Activated CD4-positive, alpha-beta memory T cell treated with anti-CD3 and anti-CD28 coated beads, Interleukin-2, amount 10 ng/mL, durations not matched to agents 7 days and 5 days (primary cell): ENCODE measurements at regions not wholly inside any gene's neighbourhood (a gene's known extent, or its start where the extent isn't known, plus 50 kb on each side); places are given as distances from the start of the nearest gene placed in this dataset.

Experiments used
- CTCF ChIA-PET: fragments of 350-600 bp; sonication (Branson Sonifier 250); formaldehyde crosslinking; loops from one replicate; lab custom pipeline; 2021; ENCODE audit warnings: antibody characterized with exemption, inconsistent platforms; lab: Charles Lee
- POLR2A ChIA-PET: fragments of 350-600 bp; sonication (Branson Sonifier 250); formaldehyde crosslinking; loops from one replicate; lab custom pipeline; 2021; ENCODE audit warnings: antibody characterized with exemption; lab: Charles Lee
- DNase-seq: peaks from one replicate; pipeline ENCODE4 v3.0.0-alpha.2; 2020
- H3K27ac Mint-ChIP-seq: one replicate; pipeline ENCODE4 v1.8.0; 2021; ENCODE audit warnings: mild to moderate bottlenecking, mixed read lengths
- H3K27me3 Mint-ChIP-seq: one replicate; pipeline ENCODE4 v1.8.0; 2021; ENCODE audit warnings: mixed read lengths
- H3K36me3 Mint-ChIP-seq: one replicate; pipeline ENCODE4 v1.8.0; 2021; ENCODE audit warnings: low read depth, mixed read lengths
- H3K4me1 Mint-ChIP-seq: one replicate; pipeline ENCODE4 v1.8.0; 2021; ENCODE audit warnings: mixed read lengths
- H3K4me3 Mint-ChIP-seq: one replicate; pipeline ENCODE4 v1.8.0; 2021; ENCODE audit warnings: mild to moderate bottlenecking, mixed read lengths
- H3K9me3 Mint-ChIP-seq: one replicate; pipeline ENCODE4 v1.8.0; 2021; ENCODE audit warnings: mixed read lengths

GRCh38 chr16:55130911-55131310 is 193.1 kb upstream of the IRX6 start:
- no peaks in the 10 kb centered on the region for H3K9me3 Mint-ChIP-seq
- H3K27ac Mint-ChIP-seq, result no peak overlapping the region
- POLR2A ChIA-PET, result no interaction called here
- no peaks in the 10 kb centered on the region for H3K27me3 Mint-ChIP-seq
- no peaks in the 10 kb centered on the region for H3K4me1 Mint-ChIP-seq
- CTCF ChIA-PET, result no interaction called here
- no peak overlapping the region for H3K4me3 Mint-ChIP-seq
- H3K36me3 Mint-ChIP-seq, result no peaks in the 10 kb centered on the region
- no peak for DNase-seq

GRCh38 chr16:55133654-55134053 is 190.3 kb upstream of the IRX6 start:
- no peaks in the 10 kb centered on the region for H3K9me3 Mint-ChIP-seq

GRCh38 chr16:55136356-55137150 is 187.4 kb upstream of the IRX6 start:
- no peaks in the 10 kb centered on the region for H3K36me3 Mint-ChIP-seq
- no peaks in the 10 kb centered on the region for H3K4me1 Mint-ChIP-seq
- no peak overlapping the region for H3K4me3 Mint-ChIP-seq
- ChIA-PET POLR2A (no interaction called here), CTCF (no interaction called here)
- no peak overlapping the region for H3K27ac Mint-ChIP-seq
- H3K9me3 Mint-ChIP-seq, result no peaks in the 10 kb centered on the region
- H3K27me3 Mint-ChIP-seq, result no peaks in the 10 kb centered on the region
- DNase-seq, result no peak

More at GRCh38 chr16:55133654-55134053, 190.3 kb upstream of the IRX6 start:
- DNase-seq, result no peak
- Mint-ChIP-seq H3K4me3 (no peak overlapping the region), H3K4me1 (no peaks in the 10 kb centered on the region), H3K36me3 (no peaks in the 10 kb centered on the region), H3K27me3 (no peaks in the 10 kb centered on the region), H3K27ac (no peak overlapping the region)
- ChIA-PET CTCF (no interaction called here), POLR2A (no interaction called here)

GRCh38 chr16:55138298-55138697 is 185.7 kb upstream of the IRX6 start:
- Mint-ChIP-seq H3K4me1 (no peaks in the 10 kb centered on the region), H3K27me3 (no peaks in the 10 kb centered on the region), H3K36me3 (no peaks in the 10 kb centered on the region), H3K4me3 (no peak overlapping the region), H3K27ac (no peak overlapping the region), H3K9me3 (no peaks in the 10 kb centered on the region)
- DNase-seq, result no peak
- CTCF ChIA-PET, result no interaction called here
- POLR2A ChIA-PET, result no interaction called here

- Mint-ChIP-seq H3K4me1 (no peaks in the 10 kb centered on the region), H3K27ac (no peak overlapping the region), H3K27me3 (no peaks in the 10 kb centered on the region), H3K4me3 (no peak overlapping the region), H3K36me3 (no peaks in the 10 kb centered on the region), H3K9me3 (no peaks in the 10 kb centered on the region)
- POLR2A ChIA-PET, result no interaction called here
- no peak for DNase-seq
- CTCF ChIA-PET, result no interaction called here
Measured at GRCh38 chr16:55142405-55142804, 181.6 kb upstream of the IRX6 start.

GRCh38 chr16:55144651-55145050 is 179.4 kb upstream of the IRX6 start:
- Mint-ChIP-seq H3K9me3 (no peaks in the 10 kb centered on the region), H3K27ac (no peak overlapping the region), H3K27me3 (no peaks in the 10 kb centered on the region), H3K4me1 (no peaks in the 10 kb centered on the region), H3K36me3 (no peaks in the 10 kb centered on the region), H3K4me3 (no peak overlapping the region)
- ChIA-PET POLR2A (no interaction called here), CTCF (no interaction called here)
- no peak for DNase-seq

- CTCF ChIA-PET, result no interaction called here
- POLR2A ChIA-PET, result no interaction called here
- no peak overlapping the region for H3K4me3 Mint-ChIP-seq
- no peak for DNase-seq
- H3K36me3 Mint-ChIP-seq, result no peaks in the 10 kb centered on the region
- H3K27me3 Mint-ChIP-seq, result no peaks in the 10 kb centered on the region
- no peaks in the 10 kb centered on the region for H3K4me1 Mint-ChIP-seq
- H3K27ac Mint-ChIP-seq, result no peak overlapping the region
- no peaks in the 10 kb centered on the region for H3K9me3 Mint-ChIP-seq
Measured at GRCh38 chr16:55145771-55146603, 178.0 kb upstream of the IRX6 start.

GRCh38 chr16:55146966-55147365 is 177.0 kb upstream of the IRX6 start:
- Mint-ChIP-seq H3K9me3 (no peaks in the 10 kb centered on the region), H3K4me1 (no peaks in the 10 kb centered on the region), H3K27ac (no peak overlapping the region), H3K36me3 (no peaks in the 10 kb centered on the region), H3K27me3 (no peaks in the 10 kb centered on the region), H3K4me3 (no peak overlapping the region)
- ChIA-PET CTCF (no interaction called here), POLR2A (no interaction called here)
- DNase-seq, result no peak

- no peaks in the 10 kb centered on the region for H3K36me3 Mint-ChIP-seq
- DNase-seq, result no peak
- CTCF ChIA-PET, result no interaction called here
- no peaks in the 10 kb centered on the region for H3K9me3 Mint-ChIP-seq
- H3K27me3 Mint-ChIP-seq, result no peaks in the 10 kb centered on the region
- H3K4me3 Mint-ChIP-seq, result no peak overlapping the region
- POLR2A ChIA-PET, result no interaction called here
- no peaks in the 10 kb centered on the region for H3K4me1 Mint-ChIP-seq
- H3K27ac Mint-ChIP-seq, result no peak overlapping the region
Measured at GRCh38 chr16:55147396-55147795, 176.6 kb upstream of the IRX6 start.

- no peaks in the 10 kb centered on the region for H3K36me3 Mint-ChIP-seq
- H3K27me3 Mint-ChIP-seq, result no peaks in the 10 kb centered on the region
- ChIA-PET CTCF (no interaction called here), POLR2A (no interaction called here)
- no peaks in the 10 kb centered on the region for H3K4me1 Mint-ChIP-seq
- no peak overlapping the region for H3K27ac Mint-ChIP-seq
- no peak for DNase-seq
- H3K4me3 Mint-ChIP-seq, result no peak overlapping the region
- H3K9me3 Mint-ChIP-seq, result no peaks in the 10 kb centered on the region
Measured at GRCh38 chr16:55149622-55150021, 174.4 kb upstream of the IRX6 start.

- Mint-ChIP-seq H3K4me3 (no peak overlapping the region), H3K9me3 (no peaks in the 10 kb centered on the region), H3K27me3 (no peaks in the 10 kb centered on the region), H3K36me3 (no peaks in the 10 kb centered on the region), H3K4me1 (no peaks in the 10 kb centered on the region), H3K27ac (no peak overlapping the region)
- ChIA-PET CTCF (no interaction called here), POLR2A (no interaction called here)
- no peak for DNase-seq
Measured at GRCh38 chr16:55151561-55152305, 172.3 kb upstream of the IRX6 start.

GRCh38 chr16:55152875-55153390 is 171.1 kb upstream of the IRX6 start:
- ChIA-PET CTCF (no interaction called here), POLR2A (no interaction called here)
- H3K4me1 Mint-ChIP-seq, result no peaks in the 10 kb centered on the region
- H3K4me3 Mint-ChIP-seq, result no peak overlapping the region
- H3K27me3 Mint-ChIP-seq, result no peaks in the 10 kb centered on the region
- no peak overlapping the region for H3K27ac Mint-ChIP-seq
- no peaks in the 10 kb centered on the region for H3K9me3 Mint-ChIP-seq
- no peak for DNase-seq
- H3K36me3 Mint-ChIP-seq, result no peaks in the 10 kb centered on the region

GRCh38 chr16:55154262-55154661 is 169.7 kb upstream of the IRX6 start:
- no peak for DNase-seq
- H3K27me3 Mint-ChIP-seq, result no peaks in the 10 kb centered on the region
- H3K27ac Mint-ChIP-seq, result no peak overlapping the region
- H3K36me3 Mint-ChIP-seq, result no peaks in the 10 kb centered on the region
- no peaks in the 10 kb centered on the region for H3K9me3 Mint-ChIP-seq
- no peak overlapping the region for H3K4me3 Mint-ChIP-seq
- no peaks in the 10 kb centered on the region for H3K4me1 Mint-ChIP-seq
- ChIA-PET CTCF (no interaction called here), POLR2A (no interaction called here)
